GM12873 (cell line): ENCODE measurements at regions not wholly inside any gene's neighbourhood (a gene's known extent, or its start where the extent isn't known, plus 50 kb on each side); places are given as distances from the start of the nearest gene placed in this dataset.

Experiments used
- CTCF ChIP-seq: IDR thresholded peaks from 2 replicates; pipeline ENCODE4 v1.5.1; 2012; ENCODE audit warnings: low read depth, mild to moderate bottlenecking, moderate library complexity, low read length, control low read depth; ENCODE audit not compliant: insufficient read depth; ENCODE audit errors: missing control alignments

DNA sequence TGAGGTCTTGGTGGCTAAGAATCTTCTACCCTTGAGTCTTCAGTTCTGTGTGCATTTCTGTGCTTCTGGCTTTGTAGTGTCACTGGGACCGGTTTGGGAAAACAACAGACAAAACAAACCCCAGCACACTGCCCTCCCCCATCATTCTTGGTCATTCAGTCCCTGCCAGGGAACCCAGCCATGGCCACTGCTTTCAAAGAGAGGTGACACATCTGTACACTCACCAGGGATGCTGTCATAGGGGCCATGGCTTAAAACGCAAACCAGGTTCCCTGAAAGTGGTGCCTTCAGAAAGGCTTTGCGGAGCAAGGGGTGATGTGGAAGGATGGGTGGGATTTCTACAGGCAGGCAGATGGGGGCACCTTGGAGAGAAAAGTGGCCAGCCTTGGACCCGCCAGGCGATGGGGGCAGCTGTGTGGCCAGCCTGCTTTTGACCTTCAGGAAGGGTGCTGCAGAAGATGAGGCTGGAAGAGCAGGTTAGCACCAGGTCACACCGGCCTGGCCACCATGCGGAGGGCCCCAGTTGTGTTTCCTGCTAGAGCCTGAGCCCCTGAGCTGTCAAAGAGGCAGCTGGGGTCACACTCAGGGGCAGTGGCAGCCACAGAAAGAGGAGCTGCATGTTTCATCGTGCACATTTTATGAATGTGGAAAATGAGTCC, 101.3 kb downstream of the INHBB start:
- no peak for TF ChIP-seq CTCF

DNA sequence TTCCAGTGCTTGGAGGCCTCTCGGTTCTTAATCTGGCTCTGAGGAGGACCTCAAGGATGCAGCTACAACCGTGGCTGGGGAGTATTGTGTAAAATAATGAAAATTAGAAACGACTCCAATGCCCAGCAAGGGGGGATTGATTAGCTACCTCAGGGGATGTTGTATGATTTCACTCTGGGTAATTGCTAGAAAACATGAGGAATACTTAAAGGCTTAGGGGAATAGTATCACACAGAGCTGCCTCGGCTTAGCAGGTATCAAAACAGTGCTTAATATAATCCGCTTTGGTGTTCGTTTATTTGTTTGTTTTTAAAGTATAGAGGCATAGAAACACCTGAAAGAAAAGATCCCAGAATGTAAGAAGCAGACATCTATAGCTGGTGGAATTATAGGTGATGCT, 102.5 kb downstream of the INHBB start:
- TF ChIP-seq CTCF, result no peak

DNA sequence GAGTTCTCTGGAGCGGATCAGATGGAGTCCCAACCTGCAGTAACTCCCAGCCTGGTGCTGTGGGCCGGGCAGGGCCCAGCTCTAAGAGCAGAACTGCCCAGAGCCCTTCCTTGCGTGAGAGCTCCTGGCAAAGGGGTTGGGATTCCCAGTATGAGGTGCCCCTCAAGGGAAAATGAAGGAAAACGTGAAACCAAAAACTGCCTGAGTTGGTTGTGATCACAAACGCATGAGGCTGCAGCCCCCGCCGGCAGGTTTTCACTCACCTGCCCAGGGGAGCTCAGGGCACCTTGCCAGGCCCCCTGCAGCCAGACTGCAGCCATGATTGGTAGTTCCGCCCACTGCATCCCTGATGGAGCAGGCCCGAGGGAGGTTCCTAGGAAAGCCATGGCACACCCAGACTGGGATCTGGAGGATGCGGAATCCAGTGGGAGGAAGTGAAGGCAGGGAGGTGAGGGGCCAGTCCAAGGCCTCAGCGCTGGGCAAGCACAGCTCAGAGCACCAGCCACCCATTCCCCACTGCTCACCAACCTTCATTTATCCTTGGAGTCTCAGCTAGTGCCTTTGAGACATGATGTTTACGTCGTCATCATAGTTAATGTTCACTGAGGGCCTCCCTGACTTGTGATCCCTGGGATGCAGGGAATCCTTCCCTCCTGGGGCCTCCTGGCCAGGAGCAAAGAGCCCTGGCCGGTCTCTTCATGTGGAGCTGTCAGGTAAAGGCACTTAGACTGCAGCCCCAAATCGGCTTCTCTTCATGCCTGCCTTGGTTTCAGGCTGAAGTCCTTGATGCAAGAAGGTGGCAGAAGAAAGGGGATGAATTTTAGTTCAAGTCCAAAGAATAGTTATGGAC, 103.2 kb downstream of the INHBB start:
- TF ChIP-seq CTCF, result no peak

GRCh38 chr2:120450196-120450820, 104.4 kb downstream of the INHBB start:
- TF ChIP-seq CTCF, result no peak

- TF ChIP-seq CTCF, result no peak
These were observed 105.4 kb downstream of the INHBB start for GRCh38 chr2:120451334-120451733.

- no peak for TF ChIP-seq CTCF
These were observed 106.2 kb downstream of the INHBB start for GRCh38 chr2:120452131-120452530.

- TF ChIP-seq CTCF, result no peak
These were observed 107.2 kb downstream of the INHBB start for GRCh38 chr2:120452945-120453634.
